ENCODE measurements at regions not wholly inside any gene's neighbourhood (a gene's known extent, or its start where the extent isn't known, plus 50 kb on each side); places are given as distances from the start of the nearest gene placed in this dataset.

- TF ChIP-seq ZNF331 (CRISPR knock-in tag; IDR thresholded peaks at IDR 0.05; ENCODE audit: low read depth) = no peak
- TF ChIP-seq CTCF (conservative IDR thresholded peaks at IDR 0.05; ENCODE audit: low read depth in 2 of 2) = no peak
- no peak for TF ChIP-seq EZH2 (IDR thresholded peaks at IDR 0.05; ENCODE audit: low read depth, unreplicated experiment)
- TF ChIP-seq JUNB (IDR thresholded peaks at IDR 0.05; ENCODE audit: unreplicated experiment) = no peak
Measured at GRCh38 chr9:38132956-38133355, 63.9 kb upstream of the SHB start (continued).

GRCh38 chr9:38131729-38132128, 62.7 kb upstream of the SHB start:
- Mint-ChIP-seq H3K36me3 (ENCODE audit: low read depth) (no peaks in the 10 kb centered on the region), H3K27ac (no peak overlapping the region), H3K4me3 (no peak overlapping the region), H3K4me1 (peaks cover 11% of the 10 kb centered on the region), H3K9me3 (no peaks in the 10 kb centered on the region; the same call in 2 of the 3 replicates), H3K27me3 (ENCODE audit: insufficient read depth, low read depth, poor library complexity) (peaks cover 6% of the 10 kb centered on the region)
- no peaks in the 10 kb centered on the region for H3F3A ChIP-seq (replicated peaks; ENCODE audit: low read depth)
- TF ChIP-seq ETS1 (IDR thresholded peaks at IDR 0.05) (no peak), CTCF (conservative IDR thresholded peaks at IDR 0.05; ENCODE audit: low read depth in 2 of 2) (no peak), STAT1 (IDR thresholded peaks at IDR 0.05; ENCODE audit: unreplicated experiment) (no peak), EZH2phosphoT487 (IDR thresholded peaks at IDR 0.05; ENCODE audit: unreplicated experiment) (no peak), ZNF331 (CRISPR knock-in tag; IDR thresholded peaks at IDR 0.05; ENCODE audit: low read depth) (no peak), JUNB (IDR thresholded peaks at IDR 0.05; ENCODE audit: unreplicated experiment) (no peak)
- H3K4me2 ChIP-seq = no peak overlapping the region
- H3K4me1 ChIP-seq (ENCODE audit: insufficient read depth) = peaks cover 6% of the 10 kb centered on the region
- no peak overlapping the region for H2AFZ ChIP-seq
- H3K27me3 ChIP-seq (ENCODE audit: insufficient read depth) = no peaks in the 10 kb centered on the region
- H3K4me3 ChIP-seq = no peak overlapping the region
- no peak for ATAC-seq
- no peak for DNase-seq (ENCODE audit: low spot score)
- H3K27ac ChIP-seq (ENCODE audit: low read depth) = no peak overlapping the region
- H3K36me3 ChIP-seq (ENCODE audit: insufficient read depth) = no peaks in the 10 kb centered on the region
- no peaks in the 10 kb centered on the region for H4K20me1 ChIP-seq (replicated peaks; ENCODE audit: insufficient read depth)
- H3K9me2 ChIP-seq (ENCODE audit: insufficient read depth) = 0 out of 2 replicates have a peak, but pooled peaks cover 5% of the 10 kb centered on the region
- H3K79me2 ChIP-seq (replicated peaks; ENCODE audit: insufficient read depth) = no peaks in the 10 kb centered on the region

- H3K4me2 ChIP-seq = no peak overlapping the region
- H3F3A ChIP-seq (replicated peaks; ENCODE audit: low read depth) = no peaks in the 10 kb centered on the region
- TF ChIP-seq ETS1 (IDR thresholded peaks at IDR 0.05) (no peak), CTCF (conservative IDR thresholded peaks at IDR 0.05; ENCODE audit: low read depth in 2 of 2) (no peak), ZNF331 (CRISPR knock-in tag; IDR thresholded peaks at IDR 0.05; ENCODE audit: low read depth) (no peak), JUNB (IDR thresholded peaks at IDR 0.05; ENCODE audit: unreplicated experiment) (no peak), NANOG (IDR thresholded peaks at IDR 0.05; ENCODE audit: borderline replicate concordance) (no peak), POLR2AphosphoS5 (IDR thresholded peaks at IDR 0.05; ENCODE audit: low read depth) (no peak)
- H3K27ac ChIP-seq (ENCODE audit: low read depth) = no peak overlapping the region
- Mint-ChIP-seq H3K4me3 (no peak overlapping the region), H3K27me3 (ENCODE audit: insufficient read depth, low read depth, poor library complexity) (peaks cover 8% of the 10 kb centered on the region), H3K36me3 (ENCODE audit: low read depth) (no peaks in the 10 kb centered on the region), H3K9me3 (no peaks in the 10 kb centered on the region; the same call in 2 of the 3 replicates), H3K27ac (no peak overlapping the region), H3K4me1 (peaks cover 11% of the 10 kb centered on the region)
- no peak overlapping the region for H3K4me3 ChIP-seq
- H3K4me1 ChIP-seq (ENCODE audit: insufficient read depth) = peaks cover 6% of the 10 kb centered on the region
- no peaks in the 10 kb centered on the region for H3K36me3 ChIP-seq (ENCODE audit: insufficient read depth)
- no peaks in the 10 kb centered on the region for H3K27me3 ChIP-seq (ENCODE audit: insufficient read depth)
- ATAC-seq (no peak), DNase-seq (ENCODE audit: low spot score) (no peak)
- 0 out of 2 replicates have a peak, but pooled peaks cover 5% of the 10 kb centered on the region for H3K9me2 ChIP-seq (ENCODE audit: insufficient read depth)
- H4K20me1 ChIP-seq (replicated peaks; ENCODE audit: insufficient read depth) = no peaks in the 10 kb centered on the region
- no peak overlapping the region for H2AFZ ChIP-seq
- no peaks in the 10 kb centered on the region for H3K79me2 ChIP-seq (replicated peaks; ENCODE audit: insufficient read depth)
Measured at GRCh38 chr9:38130724-38131123, 61.7 kb upstream of the SHB start.

All from GM23338 (cell line).